ENCODE measurements at regions not wholly inside any gene's neighbourhood (a gene's known extent, or its start where the extent isn't known, plus 50 kb on each side); places are given as distances from the start of the nearest gene placed in this dataset.

DNA sequence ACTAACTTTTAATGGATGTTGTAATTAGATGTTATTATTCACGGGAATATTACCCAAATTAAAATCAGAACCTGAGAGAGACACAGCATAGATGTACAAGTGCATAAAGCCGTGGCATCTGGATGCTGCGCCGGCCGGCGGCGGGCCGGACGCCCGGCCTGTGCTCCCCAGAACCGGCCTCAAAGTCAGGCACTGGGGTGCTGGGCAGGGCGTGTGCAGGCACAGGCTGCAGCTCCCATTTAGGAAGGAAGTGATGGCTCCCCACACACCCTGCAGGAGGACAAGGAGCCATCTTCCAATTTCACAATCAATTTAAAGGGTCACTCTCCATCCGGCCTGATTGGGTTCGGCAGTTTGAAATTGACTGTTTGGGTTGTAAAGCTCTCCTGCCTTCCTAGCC lies 367.7 kb upstream of the SALL3 start:
- no peaks in the 10 kb centered on the region for H3K27me3 ChIP-seq (ENCODE audit: control insufficient read depth, insufficient read depth, low read length)
- no CpG with 5 or more reads among the region's 14 CpGs for WGBS (ENCODE audit: insufficient coverage, insufficient read length)

GRCh38 chr18:78612318-78612717 lies 367.3 kb upstream of the SALL3 start:
- no CpG with 5 or more reads among the region's 7 CpGs for WGBS (ENCODE audit: insufficient coverage, insufficient read length)

More for the DNA sequence above, 367.7 kb upstream of the SALL3 start:
- DNase-seq (ENCODE audit: low read depth, low spot score), result no peak
- H3K36me3 ChIP-seq (ENCODE audit: control insufficient read depth, insufficient read depth, low read length), result no peaks in the 10 kb centered on the region
- no peak overlapping the region for H3K4me3 ChIP-seq (ENCODE audit: low read length)
- no peaks in the 10 kb centered on the region for H3K4me1 ChIP-seq (ENCODE audit: control insufficient read depth, insufficient read depth, low read length)
- no peak overlapping the region for H3K27ac ChIP-seq (ENCODE audit: low read length)
- H3K9me3 ChIP-seq (ENCODE audit: control insufficient read depth, insufficient read depth, low read length), result no peaks in the 10 kb centered on the region

DNA sequence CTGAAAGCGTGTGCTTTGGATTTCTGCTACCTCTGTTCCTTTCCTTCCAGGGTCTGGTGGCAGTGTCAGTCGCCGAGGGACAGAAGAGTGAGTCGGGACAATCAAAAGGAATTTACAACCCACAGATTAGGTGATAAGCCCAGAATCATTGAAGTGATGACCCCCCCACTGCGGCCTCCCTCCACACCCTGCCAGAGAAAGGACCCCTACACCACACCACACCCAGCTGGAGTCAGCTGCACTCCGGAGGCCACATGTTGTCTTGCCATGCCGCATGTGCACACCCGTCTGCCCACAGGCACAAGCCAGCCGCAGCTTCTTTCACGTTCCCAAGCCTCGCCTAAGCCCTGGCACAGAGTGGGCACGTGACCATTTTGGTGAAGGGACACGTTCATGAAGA lies 366.8 kb upstream of the SALL3 start:
- WGBS (ENCODE audit: insufficient coverage, insufficient read length), result no CpG with 5 or more reads among the region's 13 CpGs
- no peak overlapping the region for H3K27ac ChIP-seq (ENCODE audit: low read length)
- H3K4me3 ChIP-seq (ENCODE audit: low read length), result no peak overlapping the region
- no peaks in the 10 kb centered on the region for H3K36me3 ChIP-seq (ENCODE audit: control insufficient read depth, insufficient read depth, low read length)
- H3K4me1 ChIP-seq (ENCODE audit: control insufficient read depth, insufficient read depth, low read length), result no peaks in the 10 kb centered on the region
- H3K27me3 ChIP-seq (ENCODE audit: control insufficient read depth, insufficient read depth, low read length), result no peaks in the 10 kb centered on the region
- DNase-seq (ENCODE audit: low read depth, low spot score), result no peak
- no peaks in the 10 kb centered on the region for H3K9me3 ChIP-seq (ENCODE audit: control insufficient read depth, insufficient read depth, low read length)

More at GRCh38 chr18:78612318-78612717, 367.3 kb upstream of the SALL3 start:
- H3K27me3 ChIP-seq (ENCODE audit: control insufficient read depth, insufficient read depth, low read length), result no peaks in the 10 kb centered on the region
- no peak overlapping the region for H3K4me3 ChIP-seq (ENCODE audit: low read length)
- no peaks in the 10 kb centered on the region for H3K4me1 ChIP-seq (ENCODE audit: control insufficient read depth, insufficient read depth, low read length)
- H3K36me3 ChIP-seq (ENCODE audit: control insufficient read depth, insufficient read depth, low read length), result no peaks in the 10 kb centered on the region
- H3K27ac ChIP-seq (ENCODE audit: low read length), result no peak overlapping the region
- no peaks in the 10 kb centered on the region for H3K9me3 ChIP-seq (ENCODE audit: control insufficient read depth, insufficient read depth, low read length)
- no peak for DNase-seq (ENCODE audit: low read depth, low spot score)

DNA sequence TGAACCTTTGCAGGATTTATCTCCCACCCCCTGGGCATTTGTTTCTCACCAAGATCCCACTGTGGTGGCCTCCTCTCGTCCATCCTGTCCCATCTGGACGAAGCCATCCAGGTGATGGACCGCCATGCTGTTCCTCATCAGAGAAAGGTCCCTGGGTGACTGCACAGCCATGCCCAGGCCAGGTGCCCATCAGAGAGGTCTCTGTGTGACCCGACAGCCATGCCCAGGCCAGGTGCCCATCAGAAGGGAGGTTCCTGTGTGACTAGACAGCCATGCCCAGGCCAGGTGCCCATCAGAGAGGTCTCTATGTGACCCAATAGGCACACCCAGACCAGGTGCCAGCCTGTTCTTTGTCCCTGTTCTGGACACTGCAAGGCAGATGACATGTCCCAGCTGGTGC lies 360.9 kb upstream of the SALL3 start:
- Histone ChIP-seq H3K36me3 (ENCODE audit: control insufficient read depth, insufficient read depth, low read length) (no peaks in the 10 kb centered on the region), H3K9me3 (ENCODE audit: control insufficient read depth, insufficient read depth, low read length) (no peaks in the 10 kb centered on the region), H3K4me3 (ENCODE audit: low read length) (no peak overlapping the region), H3K27me3 (ENCODE audit: control insufficient read depth, insufficient read depth, low read length) (no peaks in the 10 kb centered on the region), H3K4me1 (ENCODE audit: control insufficient read depth, insufficient read depth, low read length) (no peaks in the 10 kb centered on the region), H3K27ac (ENCODE audit: low read length) (no peak overlapping the region)
- no CpG with 5 or more reads among the region's 4 CpGs for WGBS (ENCODE audit: insufficient coverage, insufficient read length)
- no peak for DNase-seq (ENCODE audit: low read depth, low spot score)

- Histone ChIP-seq H3K36me3 (ENCODE audit: control insufficient read depth, insufficient read depth, low read length) (no peaks in the 10 kb centered on the region), H3K27me3 (ENCODE audit: control insufficient read depth, insufficient read depth, low read length) (no peaks in the 10 kb centered on the region), H3K4me1 (ENCODE audit: control insufficient read depth, insufficient read depth, low read length) (no peaks in the 10 kb centered on the region), H3K9me3 (ENCODE audit: control insufficient read depth, insufficient read depth, low read length) (no peaks in the 10 kb centered on the region), H3K4me3 (ENCODE audit: low read length) (no peak overlapping the region), H3K27ac (ENCODE audit: low read length) (no peak overlapping the region)
- no peak for DNase-seq (ENCODE audit: low read depth, low spot score)
- WGBS (ENCODE audit: insufficient coverage, insufficient read length), result no CpG with 5 or more reads among the region's 13 CpGs
Observed at GRCh38 chr18:78619854-78620253, 359.8 kb upstream of the SALL3 start.

DNA sequence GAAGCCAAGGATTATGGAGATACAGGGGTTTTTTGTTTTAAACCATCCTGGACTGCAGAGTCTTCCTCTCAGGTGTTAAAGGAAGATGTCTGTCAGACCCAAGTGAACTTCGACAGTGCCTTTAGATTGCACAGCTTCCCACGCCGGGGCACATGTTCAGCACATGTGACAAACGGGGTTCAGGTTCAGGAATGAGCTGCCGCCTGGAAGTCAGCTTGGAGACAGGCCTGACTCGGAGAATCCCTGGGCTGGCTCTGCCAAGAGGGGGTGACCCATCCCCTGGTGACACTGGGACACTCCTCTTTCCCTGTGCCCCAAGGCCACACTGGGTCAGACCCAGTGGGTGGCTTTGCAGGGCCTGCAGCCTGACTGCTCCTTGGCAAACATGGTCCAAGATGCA lies 359.3 kb upstream of the SALL3 start:
- H3K9me3 ChIP-seq (ENCODE audit: control insufficient read depth, insufficient read depth, low read length), result no peaks in the 10 kb centered on the region
- no peak overlapping the region for H3K27ac ChIP-seq (ENCODE audit: low read length)
- no peaks in the 10 kb centered on the region for H3K4me1 ChIP-seq (ENCODE audit: control insufficient read depth, insufficient read depth, low read length)

GRCh38 chr18:78621141-78621755 lies 358.4 kb upstream of the SALL3 start:
- H3K9me3 ChIP-seq (ENCODE audit: control insufficient read depth, insufficient read depth, low read length), result no peaks in the 10 kb centered on the region
- H3K27me3 ChIP-seq (ENCODE audit: control insufficient read depth, insufficient read depth, low read length), result no peaks in the 10 kb centered on the region
- DNase-seq (ENCODE audit: low read depth, low spot score), result no peak
- no CpG with 5 or more reads among the region's 9 CpGs for WGBS (ENCODE audit: insufficient coverage, insufficient read length)
- no peaks in the 10 kb centered on the region for H3K36me3 ChIP-seq (ENCODE audit: control insufficient read depth, insufficient read depth, low read length)
- no peak overlapping the region for H3K27ac ChIP-seq (ENCODE audit: low read length)
- H3K4me3 ChIP-seq (ENCODE audit: low read length), result no peak overlapping the region
- no peaks in the 10 kb centered on the region for H3K4me1 ChIP-seq (ENCODE audit: control insufficient read depth, insufficient read depth, low read length)

More for the DNA sequence above, 359.3 kb upstream of the SALL3 start:
- H3K27me3 ChIP-seq (ENCODE audit: control insufficient read depth, insufficient read depth, low read length), result no peaks in the 10 kb centered on the region
- no peak overlapping the region for H3K4me3 ChIP-seq (ENCODE audit: low read length)
- DNase-seq (ENCODE audit: low read depth, low spot score), result no peak
- WGBS (ENCODE audit: insufficient coverage, insufficient read length), result no CpG with 5 or more reads among the region's 6 CpGs
- H3K36me3 ChIP-seq (ENCODE audit: control insufficient read depth, insufficient read depth, low read length), result no peaks in the 10 kb centered on the region

DNA sequence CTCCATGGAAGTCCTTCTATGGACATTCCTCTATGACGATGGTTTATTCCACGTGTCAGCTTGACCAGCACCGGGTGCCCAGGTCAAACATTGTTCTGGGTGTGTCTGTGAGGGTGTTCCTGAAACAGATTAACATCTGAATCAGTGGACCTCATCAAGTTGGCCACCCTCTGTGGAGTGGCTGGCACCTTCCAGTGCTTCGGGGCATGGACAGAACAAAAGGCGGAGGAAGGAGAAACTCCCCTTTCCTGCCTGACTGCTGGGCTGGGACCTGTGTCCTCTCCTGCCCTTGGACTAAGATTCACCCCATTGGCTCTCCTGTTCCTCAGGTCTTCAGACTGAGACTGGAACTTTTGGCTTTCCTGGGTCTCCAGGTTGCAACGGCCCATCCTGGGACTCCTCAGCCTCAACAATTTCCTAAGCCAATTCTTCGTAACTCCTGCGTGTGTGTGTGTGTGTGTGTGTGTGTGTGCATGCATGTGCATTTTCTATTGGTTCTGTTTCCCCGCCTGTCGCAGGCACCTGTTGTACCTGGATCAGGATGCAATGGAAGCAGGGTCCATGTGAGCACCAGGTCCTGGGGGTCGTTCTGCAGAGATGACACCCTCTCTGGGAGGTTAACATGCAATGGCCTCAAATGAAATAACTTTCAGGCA lies 357.2 kb upstream of the SALL3 start:
- no peak for DNase-seq (ENCODE audit: low read depth, low spot score)
- no peak overlapping the region for H3K27ac ChIP-seq (ENCODE audit: low read length)
- no peaks in the 10 kb centered on the region for H3K36me3 ChIP-seq (ENCODE audit: control insufficient read depth, insufficient read depth, low read length)
- no CpG with 5 or more reads among the region's 11 CpGs for WGBS (ENCODE audit: insufficient coverage, insufficient read length)
- no peak overlapping the region for H3K4me3 ChIP-seq (ENCODE audit: low read length)
- H3K4me1 ChIP-seq (ENCODE audit: control insufficient read depth, insufficient read depth, low read length), result no peaks in the 10 kb centered on the region
- no peaks in the 10 kb centered on the region for H3K9me3 ChIP-seq (ENCODE audit: control insufficient read depth, insufficient read depth, low read length)
- H3K27me3 ChIP-seq (ENCODE audit: control insufficient read depth, insufficient read depth, low read length), result no peaks in the 10 kb centered on the region

- DNase-seq (ENCODE audit: low read depth, low spot score), result no peak
- no peaks in the 10 kb centered on the region for H3K4me1 ChIP-seq (ENCODE audit: control insufficient read depth, insufficient read depth, low read length)
- H3K4me3 ChIP-seq (ENCODE audit: low read length), result no peak overlapping the region
- no peaks in the 10 kb centered on the region for H3K36me3 ChIP-seq (ENCODE audit: control insufficient read depth, insufficient read depth, low read length)
- WGBS (ENCODE audit: insufficient coverage, insufficient read length), result no CpG with 5 or more reads among the region's 16 CpGs
- no peaks in the 10 kb centered on the region for H3K9me3 ChIP-seq (ENCODE audit: control insufficient read depth, insufficient read depth, low read length)
- H3K27me3 ChIP-seq (ENCODE audit: control insufficient read depth, insufficient read depth, low read length), result no peaks in the 10 kb centered on the region
- no peak overlapping the region for H3K27ac ChIP-seq (ENCODE audit: low read length)
Observed at GRCh38 chr18:78622907-78623541, 356.6 kb upstream of the SALL3 start.

DNA sequence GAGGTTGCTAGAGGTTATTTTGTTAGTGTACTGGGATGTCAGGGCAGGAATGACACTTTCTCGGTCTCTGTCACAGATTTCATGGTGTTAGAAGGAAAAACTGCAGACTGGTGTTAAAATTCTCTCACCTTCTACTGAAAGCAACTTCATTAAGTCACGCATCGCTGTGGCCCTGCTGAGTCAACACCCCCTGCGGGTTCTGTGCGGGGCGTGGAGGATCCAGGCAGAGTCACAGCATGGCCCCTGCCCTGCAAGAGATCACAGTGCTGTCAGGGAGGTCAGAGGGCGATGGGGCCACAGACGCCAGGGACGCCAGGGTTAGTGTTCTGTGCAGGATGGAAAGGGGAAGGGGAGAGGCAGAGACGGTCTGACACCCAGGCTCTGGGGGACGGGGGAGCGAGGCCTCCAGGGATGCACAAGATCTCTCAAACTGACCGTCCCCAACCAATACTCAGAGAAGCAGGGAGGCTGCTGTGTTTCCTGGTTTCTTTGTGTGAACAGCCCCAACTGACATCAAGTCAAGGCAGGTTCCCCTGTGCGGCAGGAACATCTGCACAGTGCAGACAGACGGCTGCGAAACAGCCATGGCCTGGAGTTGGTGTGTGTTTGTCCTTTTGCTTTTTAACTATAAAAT lies 354.9 kb upstream of the SALL3 start:
- no peaks in the 10 kb centered on the region for H3K27me3 ChIP-seq (ENCODE audit: control insufficient read depth, insufficient read depth, low read length)
- no peak for DNase-seq (ENCODE audit: low read depth, low spot score)
- H3K9me3 ChIP-seq (ENCODE audit: control insufficient read depth, insufficient read depth, low read length), result no peaks in the 10 kb centered on the region
- no peaks in the 10 kb centered on the region for H3K4me1 ChIP-seq (ENCODE audit: control insufficient read depth, insufficient read depth, low read length)
- WGBS (ENCODE audit: insufficient coverage, insufficient read length), result no CpG with 5 or more reads among the region's 16 CpGs
- H3K27ac ChIP-seq (ENCODE audit: low read length), result no peak overlapping the region
- no peaks in the 10 kb centered on the region for H3K36me3 ChIP-seq (ENCODE audit: control insufficient read depth, insufficient read depth, low read length)
- H3K4me3 ChIP-seq (ENCODE audit: low read length), result no peak overlapping the region
